ENCODE measurements at regions not wholly inside any gene's neighbourhood (a gene's known extent, or its start where the extent isn't known, plus 50 kb on each side); places are given as distances from the start of the nearest gene placed in this dataset.
"Not testable (repeated sequence)": the region's sequence is repeated elsewhere in the genome, so short reads cannot be mapped to it uniquely, and the experiment has no call there.

DNA sequence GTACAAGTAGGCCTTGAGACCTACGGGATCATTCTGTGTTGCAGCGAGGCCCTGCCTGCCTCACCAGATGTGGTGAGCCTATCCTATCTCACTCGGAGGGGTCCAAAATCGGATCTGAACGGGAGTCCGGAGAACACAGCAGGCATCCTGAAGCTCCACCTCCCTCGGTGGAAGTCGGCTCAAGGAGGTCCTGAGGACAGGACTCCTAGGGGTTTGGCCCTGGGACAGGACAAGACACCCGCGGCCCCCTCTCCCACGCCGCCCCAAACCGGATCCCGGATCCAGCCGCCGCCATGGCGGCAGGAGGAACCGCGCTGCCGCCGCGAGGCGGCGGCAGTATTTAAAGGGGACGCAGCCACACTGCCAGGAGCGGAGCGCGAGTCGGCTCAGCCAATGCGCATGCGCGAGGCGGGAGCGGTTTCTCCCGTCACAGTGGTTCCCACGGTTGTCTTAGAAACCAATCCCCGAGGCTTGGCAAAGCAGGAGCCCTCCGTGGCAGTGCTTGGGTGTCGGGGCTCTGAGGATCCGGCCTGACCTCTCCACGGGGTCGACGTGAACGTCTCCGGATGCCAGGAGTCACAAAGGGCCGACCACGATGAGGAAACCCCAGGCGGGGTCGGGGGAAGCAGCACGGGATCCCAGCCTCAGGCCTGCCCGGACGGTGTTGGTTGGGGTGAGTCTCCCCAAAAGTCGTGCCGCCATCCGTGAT lies 454.6 kb upstream of the ZNG1F start:
- TF ChIP-seq, protein P1, sequence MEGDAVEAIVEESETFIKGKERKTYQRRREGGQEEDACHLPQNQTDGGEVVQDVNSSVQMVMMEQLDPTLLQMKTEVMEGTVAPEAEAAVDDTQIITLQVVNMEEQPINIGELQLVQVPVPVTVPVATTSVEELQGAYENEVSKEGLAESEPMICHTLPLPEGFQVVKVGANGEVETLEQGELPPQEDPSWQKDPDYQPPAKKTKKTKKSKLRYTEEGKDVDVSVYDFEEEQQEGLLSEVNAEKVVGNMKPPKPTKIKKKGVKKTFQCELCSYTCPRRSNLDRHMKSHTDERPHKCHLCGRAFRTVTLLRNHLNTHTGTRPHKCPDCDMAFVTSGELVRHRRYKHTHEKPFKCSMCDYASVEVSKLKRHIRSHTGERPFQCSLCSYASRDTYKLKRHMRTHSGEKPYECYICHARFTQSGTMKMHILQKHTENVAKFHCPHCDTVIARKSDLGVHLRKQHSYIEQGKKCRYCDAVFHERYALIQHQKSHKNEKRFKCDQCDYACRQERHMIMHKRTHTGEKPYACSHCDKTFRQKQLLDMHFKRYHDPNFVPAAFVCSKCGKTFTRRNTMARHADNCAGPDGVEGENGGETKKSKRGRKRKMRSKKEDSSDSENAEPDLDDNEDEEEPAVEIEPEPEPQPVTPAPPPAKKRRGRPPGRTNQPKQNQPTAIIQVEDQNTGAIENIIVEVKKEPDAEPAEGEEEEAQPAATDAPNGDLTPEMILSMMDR (IDR thresholded peaks at IDR 0.05), result peak; percentile 9
- TF ChIP-seq EZH2, EZH2phosphoT487 (IDR thresholded peaks at IDR 0.05): not testable (repeated sequence)

All from neural progenitor cell (in vitro differentiated cells).